Stimulated activated CD4-positive, alpha-beta T cell treated with anti-CD3 and anti-CD28 coated beads, TNF-alpha, amount 100 ng/mL, for 48 hours (primary cell): ENCODE measurements at regions not wholly inside any gene's neighbourhood (a gene's known extent, or its start where the extent isn't known, plus 50 kb on each side); places are given as distances from the start of the nearest gene placed in this dataset.
"Not testable (repeated sequence)": the region's sequence is repeated elsewhere in the genome, so short reads cannot be mapped to it uniquely, and the experiment has no call there.

ENCODE experiments used
- DNase-seq, 3 donors: peaks; one replicate each; pipeline ENCODE4 v3.0.0-alpha.2; 2020; ENCODE audit warnings: low read depth in 3 of 3

DNA sequence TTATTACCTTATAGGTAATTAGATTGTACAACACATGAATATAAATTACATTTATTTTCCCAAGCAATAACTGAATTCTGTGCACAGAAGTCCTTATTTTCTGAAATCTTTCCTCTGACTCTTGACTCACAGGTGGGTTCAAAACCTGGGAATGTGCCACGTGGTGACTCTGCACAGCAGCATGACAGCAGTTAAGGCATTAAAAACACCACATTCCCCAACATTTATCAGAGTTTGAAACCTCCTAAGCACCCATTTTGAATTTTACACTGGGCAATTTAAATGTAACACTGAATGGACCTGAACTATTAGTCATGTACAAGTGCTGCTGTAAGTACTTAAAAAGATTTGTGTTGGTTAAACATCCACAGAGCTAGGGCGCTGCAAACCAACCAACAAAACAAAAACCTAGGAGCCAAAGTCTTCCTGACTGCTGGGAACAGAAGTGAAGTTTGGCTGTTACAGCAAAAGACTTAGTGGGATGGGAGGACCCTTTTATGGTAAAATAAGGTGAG lies 480.6 kb upstream of the CXADR start:
- DNase-seq: no peak

DNA sequence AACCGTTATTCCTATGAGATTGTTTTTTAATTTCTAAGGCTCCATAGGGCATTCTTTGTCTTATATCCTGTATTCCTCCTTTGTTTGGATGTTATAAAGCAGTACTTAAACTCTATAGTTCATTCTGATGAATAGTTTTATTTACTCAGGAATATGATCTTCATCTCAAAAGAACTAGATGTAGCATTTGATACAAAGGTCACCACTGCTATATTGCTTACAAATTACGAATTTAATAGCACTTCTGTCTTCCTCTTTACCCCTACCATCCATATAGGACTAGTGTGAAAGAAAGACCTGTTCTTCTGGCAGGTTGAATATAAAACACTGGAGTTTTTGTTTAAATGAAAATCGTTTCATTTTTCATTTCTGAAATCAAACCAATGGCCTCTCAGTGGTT lies 468.1 kb upstream of the CXADR start:
- no peak for DNase-seq

DNA sequence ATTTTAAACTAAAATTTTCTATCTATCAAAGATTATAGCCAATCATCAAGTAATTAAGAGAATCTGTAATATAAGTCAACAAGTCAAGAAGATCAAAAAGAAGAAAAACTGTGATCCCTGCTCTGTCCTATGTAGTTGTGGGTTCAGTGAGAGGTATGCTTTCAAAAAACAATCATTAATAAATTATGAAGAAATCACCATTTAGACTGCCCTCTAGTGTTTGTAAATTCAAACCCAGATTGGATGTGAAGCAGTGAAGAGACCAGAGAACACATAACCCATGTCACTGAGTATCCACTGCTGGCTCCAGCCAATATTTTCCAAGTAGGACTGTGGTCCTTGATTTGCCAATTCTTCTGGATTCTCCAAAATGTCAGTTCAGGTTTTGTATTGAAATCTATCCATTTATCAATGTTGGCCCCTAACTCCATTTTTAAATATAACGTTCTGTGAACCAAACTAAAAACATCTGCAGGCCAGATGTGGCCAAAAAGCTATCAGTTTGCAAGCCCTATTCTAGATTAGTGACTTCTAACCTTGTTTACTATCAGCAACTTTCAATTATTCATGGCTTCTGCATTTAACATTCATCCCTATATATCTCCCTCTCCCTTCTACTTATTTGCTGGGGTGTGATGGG lies 467.5 kb upstream of the CXADR start:
- DNase-seq: no peak

DNA sequence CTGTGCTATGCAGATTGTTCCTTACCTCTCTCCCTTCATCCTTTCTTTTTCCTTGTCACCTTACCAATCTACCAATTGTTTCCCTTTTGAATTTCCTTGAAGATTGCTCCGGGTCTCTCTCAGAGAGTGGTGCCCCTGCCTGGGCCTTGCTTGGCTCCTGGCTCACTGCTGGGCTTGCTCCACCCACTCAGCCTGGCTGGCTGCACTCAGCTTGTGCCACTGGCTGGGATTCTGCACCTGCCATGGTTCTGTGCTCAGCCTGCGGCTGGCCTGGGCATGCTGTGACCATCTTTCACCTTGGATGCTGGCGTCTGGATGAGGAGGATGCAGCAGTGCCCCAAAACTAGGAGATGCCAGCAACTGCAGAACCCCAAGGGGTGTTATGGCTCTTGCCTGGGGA lies 463.9 kb upstream of the CXADR start:
- DNase-seq: no peak

DNA sequence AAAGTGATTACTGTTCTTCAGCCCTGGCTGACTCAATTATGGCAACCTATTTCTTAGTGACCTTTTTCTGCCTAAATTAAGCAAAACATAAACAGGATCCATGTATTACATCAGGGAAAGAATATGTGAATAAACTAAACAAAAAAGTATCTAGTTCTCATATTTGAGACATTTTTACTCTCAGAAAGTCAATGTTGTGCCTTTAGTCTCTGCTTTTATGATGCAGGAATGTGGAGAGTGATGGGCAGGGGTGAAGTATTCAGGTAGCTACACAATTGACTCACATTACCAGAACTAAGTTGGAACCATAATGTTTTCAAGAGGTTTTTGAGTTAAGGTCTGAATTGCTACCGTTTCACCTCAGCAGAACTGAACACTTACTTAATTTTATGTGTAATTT lies 462.7 kb upstream of the CXADR start:
- DNase-seq: no peak

DNA sequence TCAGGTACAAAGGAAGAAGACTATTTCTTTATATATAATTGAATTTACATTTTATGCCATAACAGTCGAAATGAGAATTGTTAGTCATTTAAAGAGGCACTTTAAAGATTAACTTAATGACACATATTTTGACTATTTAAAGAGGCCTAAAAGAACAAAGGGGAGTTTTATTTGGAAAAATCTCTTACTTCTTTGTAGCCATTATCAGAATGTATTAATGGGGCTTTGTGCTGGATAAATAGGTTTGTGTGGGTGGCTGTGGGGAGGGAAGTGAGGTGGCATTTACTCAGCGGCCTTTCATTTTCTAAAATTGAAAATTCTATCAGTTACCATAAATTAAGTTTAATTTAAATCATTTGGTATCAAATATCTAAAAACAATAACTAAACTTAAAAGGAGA lies 462.2 kb upstream of the CXADR start:
- no peak for DNase-seq

DNA sequence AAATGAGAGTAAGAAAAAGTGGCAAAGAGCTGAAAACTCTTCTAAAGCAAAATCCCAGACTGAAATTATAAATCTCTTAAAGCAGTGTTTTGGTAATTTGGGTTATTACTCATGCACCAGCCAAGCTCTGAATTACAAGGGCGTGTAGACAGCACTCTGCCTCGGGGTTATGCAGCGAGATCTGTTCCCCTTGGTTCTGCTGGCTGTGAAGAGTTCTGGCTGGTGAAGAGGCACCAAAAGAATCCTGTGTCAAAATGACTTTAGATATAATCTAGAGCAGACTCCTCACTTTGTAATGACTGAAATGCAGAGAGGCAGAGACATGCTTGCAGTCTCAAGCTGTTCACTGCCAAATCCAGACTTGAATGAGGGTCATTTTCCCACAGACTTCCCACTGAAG lies 461.8 kb upstream of the CXADR start:
- no peak for DNase-seq

DNA sequence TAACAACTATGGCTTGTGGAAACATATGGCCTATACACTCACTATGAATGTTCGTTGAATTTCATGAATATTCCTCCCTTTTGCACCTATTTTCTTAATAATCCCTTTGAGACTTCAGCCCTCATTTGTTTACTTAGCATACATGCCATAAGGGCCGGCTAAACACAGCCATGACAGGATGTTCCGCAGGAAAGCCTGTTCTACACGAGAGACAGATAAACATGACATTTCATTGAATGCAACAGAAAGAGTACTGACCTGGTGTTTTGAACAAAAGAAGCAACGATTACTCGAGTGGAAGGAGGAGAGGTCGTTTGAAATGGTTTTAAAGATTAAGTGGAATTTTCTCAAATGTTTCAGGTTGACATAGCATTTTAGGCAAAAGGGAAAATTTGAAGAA lies 459.5 kb upstream of the CXADR start:
- DNase-seq: no peak

DNA sequence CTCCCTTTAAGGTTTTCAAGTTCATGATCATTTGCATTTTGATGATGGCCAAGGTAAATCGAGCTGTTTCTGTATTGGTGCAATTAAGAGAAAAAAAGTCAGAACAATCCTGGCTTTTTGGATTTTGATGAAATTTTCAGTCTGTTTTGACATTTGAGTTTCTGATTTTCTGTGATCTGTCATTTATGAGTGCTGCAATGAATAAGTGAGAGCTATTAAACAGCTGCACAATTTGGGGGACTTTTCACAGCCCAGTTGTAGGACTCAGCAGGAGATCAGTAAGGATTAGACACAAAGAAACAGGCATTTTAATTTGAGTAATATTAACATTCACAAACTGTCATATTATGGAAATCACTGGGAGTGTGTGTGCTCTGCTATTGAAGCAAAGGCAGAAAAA lies 452.9 kb upstream of the CXADR start:
- DNase-seq: no peak

DNA sequence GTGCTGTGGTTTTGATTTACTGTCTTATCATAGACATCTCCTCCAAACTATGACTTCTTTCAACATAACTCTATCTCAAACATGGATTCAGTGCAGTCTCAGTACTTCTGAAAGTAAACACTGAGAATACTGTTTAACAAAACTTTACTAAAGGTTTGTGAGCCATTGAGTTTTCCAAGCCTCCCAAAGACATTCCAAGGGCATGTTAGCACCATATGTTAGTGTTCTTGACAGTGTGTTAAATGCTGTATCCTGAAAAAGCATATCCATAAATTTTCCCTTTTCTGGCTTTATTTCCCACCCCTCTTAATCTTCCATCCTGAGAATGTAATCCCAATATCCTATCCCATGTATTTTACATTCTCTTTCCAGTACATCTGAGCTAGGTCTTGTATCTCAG lies 446.8 kb upstream of the CXADR start:
- no peak for DNase-seq

DNA sequence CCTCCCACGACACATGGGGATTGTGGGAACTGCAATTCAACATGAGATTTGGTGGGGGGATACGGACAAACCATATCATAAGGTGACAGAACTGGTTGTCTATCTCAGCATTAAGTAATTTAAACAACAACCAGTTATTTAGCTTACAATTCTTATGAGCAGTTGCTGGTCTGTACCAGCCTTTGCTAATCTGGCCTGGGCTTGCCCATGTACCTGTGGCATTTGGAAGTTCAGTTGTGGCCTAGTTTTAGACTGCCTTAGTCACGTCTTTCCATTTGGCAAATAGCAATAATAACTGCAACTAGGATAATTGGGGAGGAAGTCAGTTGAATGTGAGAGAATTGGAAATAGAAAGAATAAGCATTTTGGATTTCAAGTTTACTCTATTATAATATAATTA lies 441.8 kb upstream of the CXADR start:
- no peak for DNase-seq

DNA sequence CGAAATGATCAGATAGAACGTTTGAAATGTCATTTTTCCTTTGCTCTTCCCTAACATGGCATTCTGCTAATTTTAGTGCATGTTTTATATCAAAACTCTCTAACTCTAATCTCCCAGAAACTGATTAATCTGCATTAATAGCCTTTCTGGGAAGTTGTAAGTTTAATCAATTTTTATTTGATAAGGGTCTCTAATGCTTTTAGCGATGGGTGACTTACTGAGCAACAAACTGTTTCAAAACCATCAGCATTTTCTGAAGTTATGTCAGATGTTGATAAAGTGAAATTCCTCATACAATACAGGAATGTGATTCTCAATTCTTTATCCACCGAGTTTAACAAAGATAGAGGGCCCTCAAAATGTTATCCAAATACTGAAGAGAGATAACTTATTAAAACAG lies 431.6 kb upstream of the CXADR start:
- no peak for DNase-seq

DNA sequence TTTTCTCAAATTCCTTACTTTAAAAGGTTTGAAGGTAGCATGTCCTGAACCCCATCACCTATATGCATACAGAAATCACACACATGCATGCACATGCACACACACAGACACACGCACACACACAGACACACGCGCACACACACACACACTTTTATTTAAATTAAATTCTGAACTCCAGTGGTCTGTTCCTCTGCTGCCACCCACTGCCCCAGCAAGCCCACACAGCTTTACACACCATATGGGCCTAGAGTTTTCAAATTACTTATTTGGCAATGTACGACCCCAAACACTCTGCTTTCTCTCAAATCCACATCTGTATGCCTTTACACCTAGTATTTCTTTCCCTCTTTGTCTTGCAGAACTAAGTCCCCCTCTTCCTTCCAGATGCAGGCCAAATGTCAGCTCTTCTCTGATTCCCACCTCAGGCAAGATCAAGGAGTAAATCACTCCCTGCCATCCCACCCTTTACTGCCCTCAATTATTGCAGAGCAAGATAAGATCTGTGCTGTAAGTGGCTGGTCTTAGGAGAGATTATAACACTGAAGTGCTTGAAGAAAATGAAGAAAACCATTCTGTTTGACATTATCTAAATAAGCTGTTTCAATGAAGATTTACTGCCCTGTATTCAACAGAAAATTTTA lies 429.9 kb upstream of the CXADR start:
- DNase-seq: no peak

DNA sequence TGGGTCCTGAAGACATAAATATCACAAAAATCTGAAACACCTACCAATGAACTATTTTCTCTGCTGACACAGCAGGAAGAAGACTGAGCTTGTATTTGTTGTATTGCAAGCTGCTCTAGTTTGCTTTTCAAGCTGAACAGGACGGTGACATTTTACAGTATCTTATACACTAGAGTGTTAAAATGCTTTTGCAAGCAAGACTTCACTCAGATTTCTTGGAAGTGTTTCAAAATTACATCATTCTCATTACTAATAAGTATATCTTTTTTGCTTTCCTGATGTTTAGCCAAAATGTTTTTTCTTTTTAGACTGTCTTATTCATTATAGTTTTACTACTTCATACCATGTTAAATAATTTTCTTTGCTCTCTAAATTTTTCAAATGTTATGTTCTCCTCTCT lies 427.1 kb upstream of the CXADR start:
- DNase-seq: no peak

DNA sequence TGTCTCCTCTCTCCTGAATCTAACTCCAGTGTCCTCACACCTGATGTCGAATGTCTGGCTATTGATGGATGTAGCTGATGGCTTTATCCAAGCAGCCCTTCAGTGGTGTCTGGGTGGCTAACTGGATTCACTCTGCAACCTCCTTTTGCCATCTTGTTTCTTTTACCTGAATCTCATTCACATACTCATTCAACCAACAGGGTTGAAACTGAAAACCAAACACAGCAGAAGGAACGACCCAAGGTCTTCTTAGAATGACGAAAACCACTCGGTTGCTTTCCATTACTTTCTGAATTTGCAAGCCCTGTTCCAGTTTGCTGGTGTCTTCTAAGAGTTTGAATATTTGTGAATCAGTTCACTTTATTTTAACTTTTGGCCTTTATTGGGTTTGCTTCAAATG lies 424.3 kb upstream of the CXADR start:
- DNase-seq: no peak

DNA sequence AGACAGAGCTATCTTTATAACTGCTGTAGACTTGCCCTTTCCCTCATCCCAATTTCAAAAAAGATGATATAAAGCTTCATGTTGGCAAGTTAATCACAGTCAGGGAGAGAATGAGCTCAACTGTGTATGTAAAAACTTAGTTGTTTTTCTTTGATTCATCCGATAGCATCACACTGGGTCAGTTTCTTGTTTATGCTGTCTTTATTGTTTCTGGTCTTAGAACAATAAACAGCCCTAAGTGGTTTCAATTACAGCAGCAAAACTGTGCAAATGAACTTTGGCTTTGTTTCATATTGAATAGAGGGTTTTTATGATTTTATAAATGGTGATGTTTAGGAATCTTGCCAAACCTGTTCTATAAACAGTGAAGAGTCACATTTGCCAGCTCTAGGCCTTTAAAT lies 423.8 kb upstream of the CXADR start:
- no peak for DNase-seq

DNA sequence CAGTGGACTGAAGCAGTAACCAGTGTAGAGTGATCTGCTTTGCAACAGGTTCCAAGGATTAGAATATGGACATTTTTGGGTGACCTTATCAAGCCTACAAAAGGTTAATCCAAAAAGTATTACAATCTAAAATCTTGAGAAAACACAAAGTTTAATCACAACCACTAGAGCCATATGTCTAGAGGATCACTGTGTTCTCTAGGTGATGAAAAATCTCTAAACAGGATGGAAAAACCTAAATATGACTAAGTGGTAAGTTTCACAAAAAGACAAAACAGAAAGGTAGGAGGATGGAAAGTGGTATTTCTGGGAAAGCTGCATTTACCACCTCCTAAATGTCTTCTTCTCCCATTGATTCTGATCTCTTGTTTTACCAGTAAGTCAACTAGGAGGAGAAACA lies 411.1 kb upstream of the CXADR start:
- DNase-seq: no peak

DNA sequence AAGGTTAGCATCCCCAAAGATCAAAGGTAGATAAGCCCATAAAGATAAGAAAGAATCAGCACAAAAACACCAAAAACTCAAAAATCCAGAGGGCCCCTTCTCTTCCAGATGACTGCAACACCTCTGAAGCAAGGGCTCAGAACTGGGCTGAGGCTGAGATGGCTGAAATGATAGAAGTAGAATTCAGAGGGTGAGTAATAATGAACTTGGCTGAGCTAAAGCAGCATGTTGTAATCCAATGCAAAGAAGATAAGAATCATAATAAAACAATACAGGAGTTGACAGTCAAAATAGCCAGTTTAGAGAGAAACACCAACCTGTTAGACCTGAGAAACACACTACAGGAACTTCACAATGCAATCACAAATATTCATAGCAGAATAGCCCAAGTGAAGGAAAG lies 406.9 kb upstream of the CXADR start:
- DNase-seq: no peak

DNA sequence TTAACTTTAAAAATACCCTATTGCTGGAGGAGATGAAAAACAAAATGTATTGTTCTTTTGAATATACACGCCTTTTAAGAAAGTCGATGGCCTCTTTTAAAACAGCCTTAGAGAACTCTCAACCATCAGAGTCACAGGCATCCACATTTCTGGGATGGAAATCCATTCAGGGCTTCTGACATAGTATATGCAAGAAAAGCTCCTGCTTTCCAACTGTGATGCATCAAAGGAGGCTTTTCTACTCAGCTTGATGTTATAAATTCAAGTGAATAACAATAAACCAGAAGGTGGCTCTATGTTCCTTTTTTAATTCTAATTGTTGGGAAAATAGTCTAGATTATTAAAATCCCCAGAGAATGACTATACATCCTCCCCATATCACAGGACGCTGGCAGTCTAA lies 398.8 kb upstream of the CXADR start:
- DNase-seq: no peak

DNA sequence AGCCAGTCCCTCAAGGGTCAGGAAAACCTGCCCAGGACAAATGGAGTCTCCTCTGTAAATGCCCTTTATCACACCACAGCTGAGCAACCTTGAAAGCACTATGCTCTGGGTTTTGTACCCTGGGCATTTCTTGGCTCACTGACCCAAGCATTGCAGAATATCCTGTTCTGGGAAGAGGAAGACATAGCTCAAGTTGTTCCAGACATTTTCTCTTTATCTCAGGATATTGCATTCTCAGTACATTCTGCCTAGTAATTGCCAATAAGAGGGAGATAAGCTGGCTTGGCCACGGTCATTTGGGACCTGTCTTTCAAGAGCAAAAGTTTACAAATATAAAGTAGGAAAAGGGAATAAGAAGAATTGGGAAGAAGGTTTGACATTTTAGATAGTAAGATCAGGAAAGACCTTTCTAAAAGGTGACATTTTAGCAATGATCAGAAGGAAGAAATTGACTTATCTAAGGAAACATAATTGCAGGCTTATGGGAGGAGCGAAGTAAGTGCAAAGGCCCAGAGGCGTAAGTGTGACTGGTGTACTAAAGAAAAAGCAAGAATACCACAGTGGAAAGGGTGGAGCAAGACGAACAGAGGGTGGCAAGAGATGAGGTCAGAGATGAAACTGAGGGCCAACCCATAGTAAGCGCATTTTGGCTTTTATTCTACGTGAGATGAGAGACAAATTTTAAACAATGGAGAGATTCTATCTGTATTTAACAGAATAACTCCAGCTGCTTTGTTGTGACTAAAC lies 394.0 kb upstream of the CXADR start:
- no peak for DNase-seq

DNA sequence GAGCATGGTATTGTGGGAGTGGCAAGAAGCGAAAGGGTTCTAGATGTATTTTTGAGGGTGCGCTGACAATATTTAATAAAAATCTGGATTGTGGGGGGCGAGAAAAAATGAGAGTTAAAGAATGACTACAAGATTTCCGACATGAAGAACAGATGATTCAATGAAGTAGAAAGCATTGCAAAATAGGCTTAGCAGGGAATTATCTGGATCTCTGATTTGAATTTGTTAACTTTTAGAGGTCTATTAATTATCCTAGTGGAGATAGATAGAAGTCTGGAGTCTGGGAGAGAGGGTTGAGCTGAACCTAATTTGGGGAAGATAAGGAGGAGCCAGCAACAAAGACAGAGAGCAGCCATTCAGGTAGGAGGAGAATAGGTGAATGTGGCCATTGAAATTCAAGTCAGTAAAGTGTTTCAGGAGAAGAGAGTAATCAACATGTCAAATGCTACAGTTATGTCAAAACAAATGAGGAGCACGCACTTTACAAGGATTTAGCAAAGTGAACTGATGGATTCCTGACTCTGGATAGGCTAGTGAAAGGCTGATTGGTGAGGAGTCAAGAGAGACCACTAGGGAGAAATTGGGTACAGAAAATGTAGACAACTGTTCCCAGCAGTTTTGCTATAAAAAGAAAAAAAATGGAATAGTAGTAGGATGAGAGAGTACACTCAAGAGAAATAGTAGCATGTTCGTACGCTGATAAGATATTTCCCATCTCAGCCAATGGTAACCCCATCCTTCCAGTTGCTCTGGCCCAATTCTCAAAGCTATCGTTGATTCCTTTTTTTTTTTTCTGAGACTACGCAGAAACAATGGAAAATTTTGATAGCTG lies 393.2 kb upstream of the CXADR start:
- no peak for DNase-seq

DNA sequence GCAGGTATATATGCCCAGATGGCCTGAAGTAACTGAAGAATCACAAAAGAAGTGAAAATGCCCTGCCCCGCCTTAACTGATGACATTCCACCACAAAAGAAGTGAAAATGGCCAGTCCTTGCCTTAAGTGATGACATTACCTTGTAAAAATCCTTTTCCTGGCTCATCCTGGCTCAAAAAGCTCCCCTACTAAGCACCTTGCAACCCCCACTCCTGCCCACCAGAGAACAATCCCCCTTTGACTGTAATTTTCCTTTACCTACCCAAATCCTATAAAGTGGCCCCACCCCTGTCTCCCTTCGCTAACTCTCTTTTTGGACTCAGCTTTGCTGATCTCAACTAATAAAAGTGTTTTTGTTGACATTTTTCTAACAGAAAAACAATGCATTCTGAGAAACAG lies 385.4 kb upstream of the CXADR start:
- not testable (repeated sequence) for DNase-seq
